GM10248 (cell line): ENCODE measurements at regions not wholly inside any gene's neighbourhood (a gene's known extent, or its start where the extent isn't known, plus 50 kb on each side); places are given as distances from the start of the nearest gene placed in this dataset.

Experiments
- CTCF ChIA-PET: fragments of 300-600 bp; sonication (Branson Sonifier 250); formaldehyde crosslinking; extraction: SDS; loops from one replicate; lab custom pipeline; 2021; ENCODE audit warnings: antibody characterized with exemption; lab: Yijun Ruan, JAX
- POLR2A ChIA-PET: fragments of 350-650 bp; sonication (Branson Sonifier 250); formaldehyde crosslinking; extraction: SDS; loops from one replicate; lab custom pipeline; 2020; ENCODE audit warnings: antibody characterized with exemption; lab: Yijun Ruan, JAX
- DNase-seq: peaks from one replicate; pipeline ENCODE4 v3.0.0; 2012; ENCODE audit errors: extremely low spot score
- CTCF ChIP-seq: IDR thresholded peaks from 2 replicates; pipeline ENCODE4 v1.5.1; 2012; ENCODE audit warnings: mild to moderate bottlenecking, low read depth; ENCODE audit errors: extremely low read depth, missing control alignments, control extremely low read depth

- POLR2A ChIA-PET = no interaction called here
- DNase-seq = no peak
- CTCF ChIA-PET = no interaction called here
- TF ChIP-seq CTCF = no peak
Observed at GRCh38 chr22:48882636-48883200, 945.0 kb downstream of the BRD1 start.

DNA sequence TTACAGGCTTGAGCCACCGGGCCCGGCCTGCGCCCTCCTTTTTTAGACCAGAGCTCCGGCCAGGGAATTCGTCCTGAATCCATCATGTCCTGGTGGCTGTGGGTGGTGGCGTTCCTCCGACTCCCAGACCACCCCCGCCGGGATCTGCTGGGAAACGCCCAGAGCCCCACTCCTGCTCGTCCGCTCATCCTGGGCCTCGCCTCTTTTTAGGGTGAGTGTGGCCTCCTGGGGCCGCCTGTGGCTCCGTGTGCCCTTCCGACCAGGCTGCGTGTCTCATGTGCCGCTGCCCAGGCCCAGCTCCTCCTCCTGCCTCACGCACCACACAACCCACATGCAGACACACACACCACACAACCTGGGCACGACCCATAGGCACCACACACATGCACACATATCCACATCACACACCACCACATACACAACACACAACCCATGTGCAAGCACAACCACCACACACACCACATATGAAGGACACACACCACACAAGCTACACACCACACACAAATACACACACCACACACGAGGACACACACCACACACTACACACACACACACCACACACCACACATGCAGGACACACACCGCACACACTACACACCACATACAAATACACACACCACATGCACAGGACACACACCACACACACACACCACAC, 946.2 kb downstream of the BRD1 start:
- POLR2A ChIA-PET = no interaction called here
- CTCF ChIA-PET = no interaction called here
- DNase-seq = no peak
- no peak for TF ChIP-seq CTCF

- CTCF ChIA-PET = no interaction called here
- TF ChIP-seq CTCF = no peak
- no peak for DNase-seq
- POLR2A ChIA-PET = no interaction called here
Observed at GRCh38 chr22:48880749-48881148, 946.9 kb downstream of the BRD1 start.

DNA sequence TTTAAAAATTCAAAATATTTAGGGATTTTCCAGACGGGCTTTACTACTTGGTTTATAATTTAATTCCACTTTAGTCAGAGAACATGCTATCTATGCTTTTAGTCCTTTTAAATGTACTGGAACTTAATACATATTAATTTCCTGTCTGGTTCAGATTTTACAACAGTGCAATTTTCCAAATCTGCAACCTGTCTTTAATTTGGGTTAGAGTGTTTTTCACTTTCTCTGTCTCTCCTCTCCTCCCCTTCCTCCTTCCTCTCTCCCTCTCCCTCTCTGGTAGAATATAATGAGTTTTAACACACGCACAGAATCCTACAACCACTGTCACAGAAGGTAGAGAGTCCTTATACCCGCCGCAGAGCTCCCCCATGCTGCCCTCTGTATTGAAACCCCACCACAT, 950.7 kb downstream of the BRD1 start:
- no peak for DNase-seq
- CTCF ChIA-PET = no interaction called here
- TF ChIP-seq CTCF = no peak
- POLR2A ChIA-PET = no interaction called here

DNA sequence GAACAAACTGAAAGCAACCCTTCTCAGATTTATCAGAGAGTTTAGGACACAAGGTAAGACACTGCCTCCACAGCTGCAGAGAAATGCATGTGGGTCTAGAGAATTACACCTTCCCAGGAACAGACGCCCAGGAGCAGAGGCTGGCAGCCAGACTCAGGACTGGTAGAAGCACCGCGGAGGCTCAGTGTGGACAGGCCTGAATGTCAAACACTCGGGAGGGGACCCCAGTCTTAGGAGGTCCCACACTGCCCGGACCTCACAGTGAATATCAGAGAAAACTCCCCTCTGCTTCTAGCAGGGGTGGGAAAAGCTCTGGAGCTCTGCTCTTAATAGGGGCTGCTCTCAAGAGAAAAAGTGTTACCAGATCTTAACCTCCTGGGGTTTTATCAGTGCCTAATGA, 952.7 kb downstream of the BRD1 start:
- no peak for TF ChIP-seq CTCF
- CTCF ChIA-PET = no interaction called here
- DNase-seq = no peak
- POLR2A ChIA-PET = no interaction called here

- no peak for DNase-seq
- POLR2A ChIA-PET = no interaction called here
- TF ChIP-seq CTCF = no peak
- CTCF ChIA-PET = no interaction called here
Observed at GRCh38 chr22:48873191-48873520, 954.5 kb downstream of the BRD1 start.
